ENCODE measurements at regions not wholly inside any gene's neighbourhood (a gene's known extent, or its start where the extent isn't known, plus 50 kb on each side); places are given as distances from the start of the nearest gene placed in this dataset.
"Not testable (repeated sequence)": the region's sequence is repeated elsewhere in the genome, so short reads cannot be mapped to it uniquely, and the experiment has no call there.

GRCh38 chr2:176976736-176977685 lies 235.6 kb upstream of the HNRNPA3 start:
- DNase-seq (ENCODE audit: low spot score): no peak

- DNase-seq (ENCODE audit: low spot score): no peak
These were observed 233.7 kb upstream of the HNRNPA3 start for GRCh38 chr2:176978921-176979320.

GRCh38 chr2:176979981-176980710 lies 232.4 kb upstream of the HNRNPA3 start:
- no peak for DNase-seq (ENCODE audit: low spot score)

- DNase-seq (ENCODE audit: low spot score): no peak
These were observed 227.6 kb upstream of the HNRNPA3 start for GRCh38 chr2:176984987-176985386.

- no peak for DNase-seq (ENCODE audit: low spot score)
These were observed 226.7 kb upstream of the HNRNPA3 start for GRCh38 chr2:176985871-176986270.

DNA sequence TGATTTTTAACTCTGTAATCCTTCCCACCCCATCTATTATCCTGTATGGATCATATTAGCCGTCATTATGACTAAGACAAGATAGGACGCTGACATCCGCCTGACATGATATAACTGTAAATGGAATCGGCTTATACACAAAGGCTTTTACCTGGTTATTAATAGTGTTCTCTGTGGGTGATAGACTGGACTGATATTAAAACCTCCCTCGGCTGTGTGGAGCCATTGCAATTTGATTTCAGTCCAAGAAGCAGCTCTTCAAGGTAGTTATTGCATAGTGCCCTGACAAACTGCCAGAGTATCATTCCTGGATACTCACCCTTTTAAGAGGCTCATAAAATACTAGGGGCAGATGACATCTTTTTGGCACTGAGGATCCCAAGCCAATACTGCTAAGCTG lies 226.1 kb upstream of the HNRNPA3 start:
- DNase-seq (ENCODE audit: low spot score): no peak

DNA sequence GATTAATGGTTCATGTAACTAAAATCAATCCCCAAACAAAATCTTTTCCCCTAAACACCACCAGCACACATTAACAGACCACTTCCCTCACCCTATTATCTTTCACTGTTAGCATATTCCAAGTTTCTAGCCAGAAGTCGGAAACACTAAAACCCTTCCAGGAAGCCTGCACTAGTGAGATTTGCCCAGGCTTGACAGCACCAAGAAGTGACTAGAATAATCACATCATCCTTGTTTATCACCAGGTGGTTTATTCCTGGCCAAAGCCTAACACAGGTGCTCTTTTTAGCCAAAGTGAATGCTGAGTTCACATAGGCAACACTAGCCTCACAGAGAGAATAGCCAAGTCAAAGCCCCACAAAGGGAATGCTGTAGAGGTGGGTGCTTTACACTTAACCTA lies 221.2 kb upstream of the HNRNPA3 start:
- DNase-seq (ENCODE audit: low spot score): no peak

GRCh38 chr2:176997074-176997791 lies 215.4 kb upstream of the HNRNPA3 start:
- no peak for DNase-seq (ENCODE audit: low spot score)

DNA sequence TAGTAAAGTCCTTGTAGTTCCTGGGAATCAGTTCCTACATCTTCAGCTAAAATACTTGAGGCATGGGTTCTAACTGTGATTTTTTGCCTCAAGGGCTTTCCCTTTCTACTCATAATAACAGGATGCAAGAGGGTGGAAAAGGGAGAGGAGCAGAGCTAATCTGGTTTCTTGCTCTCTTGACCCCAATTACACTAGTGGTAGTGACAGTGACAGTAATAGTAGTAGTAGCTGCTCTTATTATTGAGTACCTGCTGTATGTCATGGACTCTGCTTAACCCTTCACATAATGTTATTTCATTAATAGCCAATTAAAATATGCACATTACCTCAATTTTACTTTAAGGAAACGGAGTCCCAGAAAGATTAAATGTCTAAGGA lies 214.8 kb upstream of the HNRNPA3 start:
- no peak for DNase-seq (ENCODE audit: low spot score)

DNA sequence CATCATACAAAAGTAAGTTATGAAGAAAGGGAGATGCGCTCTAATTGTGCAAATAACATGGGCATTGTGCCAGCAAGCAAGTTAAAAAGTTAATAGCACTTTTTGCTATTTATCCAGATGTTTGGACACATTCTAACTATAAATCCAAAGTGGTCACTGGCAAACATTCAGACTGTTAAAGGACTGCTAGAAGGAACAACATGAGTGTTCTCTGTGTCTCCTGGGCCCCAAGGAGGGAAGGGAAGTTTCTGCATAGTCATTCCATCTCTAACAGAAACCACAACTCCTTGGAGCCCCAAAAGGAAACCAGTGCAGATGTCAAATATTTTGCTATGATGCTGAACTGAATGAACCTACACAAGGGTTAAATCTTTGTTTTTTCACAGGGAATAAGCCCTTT lies 213.3 kb upstream of the HNRNPA3 start:
- no peak for DNase-seq (ENCODE audit: low spot score)

GRCh38 chr2:177000061-177000714 lies 212.4 kb upstream of the HNRNPA3 start:
- DNase-seq (ENCODE audit: low spot score): no peak

DNA sequence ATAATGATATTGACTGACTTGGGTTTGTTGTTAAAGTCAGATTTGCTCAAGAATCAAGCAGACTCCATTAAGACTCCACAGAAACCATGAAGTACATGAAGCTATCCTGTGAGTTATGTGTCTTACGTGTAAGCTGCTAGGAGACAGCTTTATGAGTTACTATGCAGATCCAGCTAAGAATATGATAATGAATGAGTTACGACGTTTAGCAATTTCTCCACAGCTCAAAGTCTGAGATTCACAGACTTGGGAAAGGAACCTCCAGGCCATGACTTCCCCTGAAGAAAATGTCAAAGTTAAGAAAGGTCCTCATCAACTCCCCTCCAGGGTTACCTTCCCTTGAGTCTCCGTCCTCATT lies 211.9 kb upstream of the HNRNPA3 start:
- no peak for DNase-seq (ENCODE audit: low spot score)

- DNase-seq (ENCODE audit: low spot score): no peak
These were observed 211.3 kb upstream of the HNRNPA3 start for GRCh38 chr2:177001334-177001733.

GRCh38 chr2:177002983-177003382 lies 209.6 kb upstream of the HNRNPA3 start:
- DNase-seq (ENCODE audit: low spot score): no peak

DNA sequence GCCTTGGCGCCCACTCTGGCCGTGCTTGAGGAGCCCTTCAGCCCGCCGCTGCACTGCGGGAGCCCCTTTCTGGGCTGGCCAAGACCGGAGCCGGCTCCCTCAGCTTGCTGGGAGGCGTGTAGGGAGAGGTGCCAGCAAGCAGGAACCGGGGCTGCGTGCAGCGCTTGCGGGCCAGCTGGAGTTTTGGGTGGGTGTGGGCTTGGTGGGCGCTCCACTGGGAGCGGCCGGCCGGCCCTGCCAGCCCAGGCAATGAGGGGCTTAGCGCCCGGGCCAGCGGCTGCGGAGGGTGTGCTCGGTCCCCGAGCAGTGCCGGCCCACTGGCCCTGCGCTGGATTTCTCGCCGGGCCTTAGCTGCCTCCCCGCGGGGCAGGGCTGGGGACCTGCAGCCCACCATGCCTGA lies 204.9 kb upstream of the HNRNPA3 start:
- DNase-seq (ENCODE audit: low spot score): not testable (repeated sequence)

DNA sequence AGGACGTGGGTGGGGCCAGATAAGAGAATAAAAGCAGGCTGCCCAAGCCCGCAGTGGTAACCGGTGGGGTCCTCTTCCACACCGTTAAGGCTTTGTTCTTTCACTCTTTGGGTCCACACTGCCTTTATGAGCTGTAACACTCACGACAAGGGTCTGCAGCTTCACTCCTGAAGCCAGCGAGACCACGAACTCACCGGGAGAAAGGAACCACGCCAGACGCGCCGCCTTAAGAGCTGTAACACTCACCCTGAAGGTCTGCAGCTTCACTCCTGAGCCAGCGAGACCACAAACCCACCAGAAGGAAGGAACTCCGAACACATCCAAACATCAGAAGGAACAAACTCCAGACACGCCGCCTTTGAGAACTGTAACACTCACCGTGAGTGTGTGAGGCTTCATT lies 203.9 kb upstream of the HNRNPA3 start:
- not testable (repeated sequence) for DNase-seq (ENCODE audit: low spot score)

GRCh38 chr2:177010146-177010545 lies 202.4 kb upstream of the HNRNPA3 start:
- no peak for DNase-seq (ENCODE audit: low spot score)

- no peak for DNase-seq (ENCODE audit: low spot score)
These were observed 201.7 kb upstream of the HNRNPA3 start for GRCh38 chr2:177010861-177011260.

GRCh38 chr2:177014946-177015345 lies 197.6 kb upstream of the HNRNPA3 start:
- no peak for DNase-seq (ENCODE audit: low spot score)

DNA sequence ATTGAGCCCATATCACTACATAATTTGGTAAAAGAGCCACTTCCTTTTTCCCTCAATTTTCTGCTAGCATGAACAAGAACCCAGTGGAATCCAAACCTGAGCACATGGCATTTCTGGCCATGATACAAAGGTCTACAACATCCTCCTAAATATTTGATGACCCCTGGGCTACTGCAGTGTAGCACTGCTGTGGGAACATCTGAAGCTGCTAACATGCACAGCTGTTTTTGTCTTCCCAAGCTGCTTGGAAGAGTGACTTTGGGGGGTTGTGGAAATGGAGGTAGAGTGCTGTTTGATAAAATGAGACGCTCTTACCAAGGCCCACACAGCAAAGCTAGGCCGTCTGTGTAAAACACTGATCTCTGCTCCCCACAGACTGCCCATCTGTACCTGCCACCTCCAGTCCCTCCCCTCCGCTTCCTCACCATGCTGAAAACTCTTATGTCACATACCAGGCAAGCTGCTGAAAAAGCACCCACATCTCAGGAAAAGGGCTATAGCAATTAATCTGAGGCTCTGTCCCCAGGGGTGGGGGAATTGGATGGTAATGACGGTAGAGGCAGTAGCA lies 197.2 kb upstream of the HNRNPA3 start:
- DNase-seq (ENCODE audit: low spot score): no peak

DNA sequence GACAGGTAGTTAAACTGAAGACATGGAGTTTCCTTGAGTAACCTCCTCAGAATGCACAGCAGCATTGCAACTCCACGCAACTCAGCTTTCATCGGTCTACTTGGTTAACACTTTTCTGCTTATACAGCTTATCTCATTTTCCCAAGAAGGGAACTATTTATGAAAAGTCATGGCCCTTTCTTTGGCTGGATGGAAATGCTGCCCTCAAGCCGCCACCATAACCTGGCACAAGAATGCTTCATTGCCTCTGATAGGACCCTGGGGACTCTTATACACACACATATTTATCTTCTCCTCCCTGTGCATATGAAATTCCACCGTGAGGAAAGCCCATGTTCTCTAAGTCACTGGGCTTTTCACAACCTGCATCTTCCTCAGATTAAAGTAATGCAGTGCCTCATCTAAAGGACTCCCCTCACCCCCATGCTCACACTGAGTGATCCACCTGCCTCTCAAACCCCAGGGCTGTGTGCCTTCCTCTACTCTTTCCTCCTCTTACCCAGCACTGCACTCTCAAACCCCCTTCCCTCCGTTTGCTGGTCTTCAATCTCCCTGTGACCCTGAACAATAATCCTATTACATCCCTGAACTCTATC lies 192.0 kb upstream of the HNRNPA3 start:
- DNase-seq (ENCODE audit: low spot score): no peak

All from hematopoietic multipotent progenitor cell treated with erythropoietin and hydrocortisone succinate and interleukin-3 and kit ligand, for 17 days (in vitro differentiated cells).